ENCODE measurements at regions not wholly inside any gene's neighbourhood (a gene's known extent, or its start where the extent isn't known, plus 50 kb on each side); places are given as distances from the start of the nearest gene placed in this dataset.
"Not testable (repeated sequence)": the region's sequence is repeated elsewhere in the genome, so short reads cannot be mapped to it uniquely, and the experiment has no call there.

- no peak for DNase-seq (ENCODE audit: low read depth, low spot score)
Measured at GRCh38 chr7:97310-97841, 95.0 kb upstream of the FAM20C start.

- no peak for DNase-seq (ENCODE audit: low read depth, low spot score)
Measured at GRCh38 chr7:101146-102046, 91.0 kb upstream of the FAM20C start.

- DNase-seq (ENCODE audit: low read depth, low spot score), result no peak
Measured at GRCh38 chr7:102047-102711, 90.2 kb upstream of the FAM20C start.

- no peak for DNase-seq (ENCODE audit: low read depth, low spot score)
Measured at GRCh38 chr7:102721-103120, 89.7 kb upstream of the FAM20C start.

GRCh38 chr7:103981-104380 lies 88.4 kb upstream of the FAM20C start:
- not testable (repeated sequence) for DNase-seq (ENCODE audit: low read depth, low spot score)

GRCh38 chr7:105002-105401 lies 87.4 kb upstream of the FAM20C start:
- DNase-seq (ENCODE audit: low read depth, low spot score), result no peak

GRCh38 chr7:106356-106755 lies 86.0 kb upstream of the FAM20C start:
- no peak for DNase-seq (ENCODE audit: low read depth, low spot score)

GRCh38 chr7:107233-107632 lies 85.1 kb upstream of the FAM20C start:
- DNase-seq (ENCODE audit: low read depth, low spot score), result no peak

- no peak for DNase-seq (ENCODE audit: low read depth, low spot score)
Measured at GRCh38 chr7:107907-108306, 84.5 kb upstream of the FAM20C start.

GRCh38 chr7:109094-109493 lies 83.3 kb upstream of the FAM20C start:
- no peak for DNase-seq (ENCODE audit: low read depth, low spot score)

- DNase-seq (ENCODE audit: low read depth, low spot score), result no peak
Measured at GRCh38 chr7:109898-110556, 82.3 kb upstream of the FAM20C start.

GRCh38 chr7:110557-111232 lies 81.7 kb upstream of the FAM20C start:
- DNase-seq (ENCODE audit: low read depth, low spot score), result no peak

- no peak for DNase-seq (ENCODE audit: low read depth, low spot score)
Measured at GRCh38 chr7:111591-111990, 80.8 kb upstream of the FAM20C start.

- no peak for DNase-seq (ENCODE audit: low read depth, low spot score)
Measured at GRCh38 chr7:112881-113280, 79.5 kb upstream of the FAM20C start.

- DNase-seq (ENCODE audit: low read depth, low spot score), result no peak
Measured at GRCh38 chr7:115274-115911, 77.0 kb upstream of the FAM20C start.

GRCh38 chr7:116188-116981 lies 76.0 kb upstream of the FAM20C start:
- DNase-seq (ENCODE audit: low read depth, low spot score), result no peak

GRCh38 chr7:117836-118614 lies 74.3 kb upstream of the FAM20C start:
- DNase-seq (ENCODE audit: low read depth, low spot score), result no peak

GRCh38 chr7:118615-119391 lies 73.6 kb upstream of the FAM20C start:
- no peak for DNase-seq (ENCODE audit: low read depth, low spot score)
